ENCODE measurements at regions not wholly inside any gene's neighbourhood (a gene's known extent, or its start where the extent isn't known, plus 50 kb on each side); places are given as distances from the start of the nearest gene placed in this dataset.

DNA sequence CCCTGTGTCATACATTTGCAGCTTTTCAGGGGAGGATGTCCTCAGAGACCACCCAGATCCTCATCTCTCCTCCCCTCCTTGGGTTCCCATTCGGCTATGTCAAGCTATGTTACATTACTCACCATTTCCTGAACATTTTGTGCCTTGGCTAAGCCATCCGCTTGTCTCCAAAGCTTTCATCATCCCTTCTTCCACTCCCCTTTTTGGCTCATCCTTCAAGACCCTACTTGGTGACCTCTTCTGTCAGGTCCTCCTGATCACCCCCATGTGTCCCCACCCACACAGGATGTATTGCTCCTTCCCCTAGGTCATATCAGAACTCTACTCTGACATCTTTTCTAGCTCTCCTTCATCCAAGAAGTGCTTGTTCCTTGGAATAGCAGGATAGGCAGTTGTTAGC, 81.8 kb downstream of the BOD1 start:
- TF ChIP-seq, protein P1, sequence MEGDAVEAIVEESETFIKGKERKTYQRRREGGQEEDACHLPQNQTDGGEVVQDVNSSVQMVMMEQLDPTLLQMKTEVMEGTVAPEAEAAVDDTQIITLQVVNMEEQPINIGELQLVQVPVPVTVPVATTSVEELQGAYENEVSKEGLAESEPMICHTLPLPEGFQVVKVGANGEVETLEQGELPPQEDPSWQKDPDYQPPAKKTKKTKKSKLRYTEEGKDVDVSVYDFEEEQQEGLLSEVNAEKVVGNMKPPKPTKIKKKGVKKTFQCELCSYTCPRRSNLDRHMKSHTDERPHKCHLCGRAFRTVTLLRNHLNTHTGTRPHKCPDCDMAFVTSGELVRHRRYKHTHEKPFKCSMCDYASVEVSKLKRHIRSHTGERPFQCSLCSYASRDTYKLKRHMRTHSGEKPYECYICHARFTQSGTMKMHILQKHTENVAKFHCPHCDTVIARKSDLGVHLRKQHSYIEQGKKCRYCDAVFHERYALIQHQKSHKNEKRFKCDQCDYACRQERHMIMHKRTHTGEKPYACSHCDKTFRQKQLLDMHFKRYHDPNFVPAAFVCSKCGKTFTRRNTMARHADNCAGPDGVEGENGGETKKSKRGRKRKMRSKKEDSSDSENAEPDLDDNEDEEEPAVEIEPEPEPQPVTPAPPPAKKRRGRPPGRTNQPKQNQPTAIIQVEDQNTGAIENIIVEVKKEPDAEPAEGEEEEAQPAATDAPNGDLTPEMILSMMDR (IDR thresholded peaks at IDR 0.05): no peak
- TF ChIP-seq POLR2AphosphoS5 (IDR thresholded peaks at IDR 0.05; ENCODE audit: low read depth, low read length) (no peak), RAD21 (IDR thresholded peaks at IDR 0.05; ENCODE audit: low read length) (no peak), TAF1 (IDR thresholded peaks at IDR 0.05; ENCODE audit: borderline replicate concordance, low read depth, low read length) (no peak), SMC3 (IDR thresholded peaks at IDR 0.05; ENCODE audit: low read depth, low read length) (no peak)
- TF ChIP-seq, protein P2, sequence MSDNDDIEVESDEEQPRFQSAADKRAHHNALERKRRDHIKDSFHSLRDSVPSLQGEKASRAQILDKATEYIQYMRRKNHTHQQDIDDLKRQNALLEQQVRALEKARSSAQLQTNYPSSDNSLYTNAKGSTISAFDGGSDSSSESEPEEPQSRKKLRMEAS (IDR thresholded peaks at IDR 0.05; ENCODE audit: low read depth): no peak
- TF ChIP-seq, protein P3, sequence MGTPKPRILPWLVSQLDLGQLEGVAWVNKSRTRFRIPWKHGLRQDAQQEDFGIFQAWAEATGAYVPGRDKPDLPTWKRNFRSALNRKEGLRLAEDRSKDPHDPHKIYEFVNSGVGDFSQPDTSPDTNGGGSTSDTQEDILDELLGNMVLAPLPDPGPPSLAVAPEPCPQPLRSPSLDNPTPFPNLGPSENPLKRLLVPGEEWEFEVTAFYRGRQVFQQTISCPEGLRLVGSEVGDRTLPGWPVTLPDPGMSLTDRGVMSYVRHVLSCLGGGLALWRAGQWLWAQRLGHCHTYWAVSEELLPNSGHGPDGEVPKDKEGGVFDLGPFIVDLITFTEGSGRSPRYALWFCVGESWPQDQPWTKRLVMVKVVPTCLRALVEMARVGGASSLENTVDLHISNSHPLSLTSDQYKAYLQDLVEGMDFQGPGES (IDR thresholded peaks at IDR 0.05; ENCODE audit: low read depth, low read length): no peak
- TF ChIP-seq, protein P4, sequence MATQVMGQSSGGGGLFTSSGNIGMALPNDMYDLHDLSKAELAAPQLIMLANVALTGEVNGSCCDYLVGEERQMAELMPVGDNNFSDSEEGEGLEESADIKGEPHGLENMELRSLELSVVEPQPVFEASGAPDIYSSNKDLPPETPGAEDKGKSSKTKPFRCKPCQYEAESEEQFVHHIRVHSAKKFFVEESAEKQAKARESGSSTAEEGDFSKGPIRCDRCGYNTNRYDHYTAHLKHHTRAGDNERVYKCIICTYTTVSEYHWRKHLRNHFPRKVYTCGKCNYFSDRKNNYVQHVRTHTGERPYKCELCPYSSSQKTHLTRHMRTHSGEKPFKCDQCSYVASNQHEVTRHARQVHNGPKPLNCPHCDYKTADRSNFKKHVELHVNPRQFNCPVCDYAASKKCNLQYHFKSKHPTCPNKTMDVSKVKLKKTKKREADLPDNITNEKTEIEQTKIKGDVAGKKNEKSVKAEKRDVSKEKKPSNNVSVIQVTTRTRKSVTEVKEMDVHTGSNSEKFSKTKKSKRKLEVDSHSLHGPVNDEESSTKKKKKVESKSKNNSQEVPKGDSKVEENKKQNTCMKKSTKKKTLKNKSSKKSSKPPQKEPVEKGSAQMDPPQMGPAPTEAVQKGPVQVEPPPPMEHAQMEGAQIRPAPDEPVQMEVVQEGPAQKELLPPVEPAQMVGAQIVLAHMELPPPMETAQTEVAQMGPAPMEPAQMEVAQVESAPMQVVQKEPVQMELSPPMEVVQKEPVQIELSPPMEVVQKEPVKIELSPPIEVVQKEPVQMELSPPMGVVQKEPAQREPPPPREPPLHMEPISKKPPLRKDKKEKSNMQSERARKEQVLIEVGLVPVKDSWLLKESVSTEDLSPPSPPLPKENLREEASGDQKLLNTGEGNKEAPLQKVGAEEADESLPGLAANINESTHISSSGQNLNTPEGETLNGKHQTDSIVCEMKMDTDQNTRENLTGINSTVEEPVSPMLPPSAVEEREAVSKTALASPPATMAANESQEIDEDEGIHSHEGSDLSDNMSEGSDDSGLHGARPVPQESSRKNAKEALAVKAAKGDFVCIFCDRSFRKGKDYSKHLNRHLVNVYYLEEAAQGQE (IDR thresholded peaks at IDR 0.05; ENCODE audit: low read depth, low read length): no peak
